ENCODE measurements at regions not wholly inside any gene's neighbourhood (a gene's known extent, or its start where the extent isn't known, plus 50 kb on each side); places are given as distances from the start of the nearest gene placed in this dataset.

- Histone ChIP-seq H3K27ac (no peak overlapping the region), H3K4me1 (no peaks in the 10 kb centered on the region), H3K4me3 (no peak overlapping the region), H3K9me3 (no peaks in the 10 kb centered on the region), H3K27me3 (ENCODE audit: low read depth) (no peaks in the 10 kb centered on the region), H3K36me3 (no peaks in the 10 kb centered on the region)
- intact Hi-C loops (cut with DNase I) = no loop called here
- no peak for TF ChIP-seq CTCF (IDR thresholded peaks at IDR 0.05)
- ATAC-seq (peak; percentile 54 to 94), DNase-seq (no peak)
Observed at GRCh38 chr3:82353306-82354171, 592.1 kb upstream of the GBE1 start.

GRCh38 chr3:82347585-82347984 lies 586.1 kb upstream of the GBE1 start:
- no peak for DNase-seq
- Histone ChIP-seq H3K4me1 (no peaks in the 10 kb centered on the region), H3K9me3 (no peaks in the 10 kb centered on the region), H3K36me3 (no peaks in the 10 kb centered on the region), H3K27ac (no peak overlapping the region), H3K27me3 (ENCODE audit: low read depth) (no peaks in the 10 kb centered on the region), H3K4me3 (no peak overlapping the region)
- intact Hi-C loops (cut with DNase I) = no loop called here
- peak in 1 of 2 donors; percentile 73 for ATAC-seq
- no peak for TF ChIP-seq CTCF (IDR thresholded peaks at IDR 0.05)

- no peak for TF ChIP-seq CTCF (IDR thresholded peaks at IDR 0.05)
- Histone ChIP-seq H3K4me1 (no peaks in the 10 kb centered on the region), H3K27ac (no peak overlapping the region), H3K36me3 (no peaks in the 10 kb centered on the region), H3K27me3 (ENCODE audit: low read depth) (no peaks in the 10 kb centered on the region), H3K4me3 (no peak overlapping the region), H3K9me3 (no peaks in the 10 kb centered on the region)
- intact Hi-C loops (cut with DNase I) = no loop called here
- DNase-seq (no peak), ATAC-seq (no peak)
Observed at GRCh38 chr3:82342521-82342920, 581.1 kb upstream of the GBE1 start.

- ATAC-seq (no peak), DNase-seq (no peak)
- H3K9me3 ChIP-seq = no peaks in the 10 kb centered on the region
- intact Hi-C loops (cut with DNase I) = no loop called here
- no peak overlapping the region for H3K4me3 ChIP-seq
- H3K36me3 ChIP-seq = no peaks in the 10 kb centered on the region
- TF ChIP-seq CTCF (IDR thresholded peaks at IDR 0.05) = peak; percentile 34
- H3K27me3 ChIP-seq (ENCODE audit: low read depth) = no peaks in the 10 kb centered on the region
- no peaks in the 10 kb centered on the region for H3K4me1 ChIP-seq
- H3K27ac ChIP-seq = no peak overlapping the region
Observed at GRCh38 chr3:82329300-82329699, 567.9 kb upstream of the GBE1 start.

GRCh38 chr3:82311901-82312300 lies 550.5 kb upstream of the GBE1 start:
- Histone ChIP-seq H3K9me3 (no peaks in the 10 kb centered on the region), H3K4me1 (no peaks in the 10 kb centered on the region), H3K27ac (no peak overlapping the region), H3K27me3 (ENCODE audit: low read depth) (no peaks in the 10 kb centered on the region), H3K36me3 (no peaks in the 10 kb centered on the region), H3K4me3 (no peak overlapping the region)
- intact Hi-C loops (cut with DNase I) = no loop called here
- ATAC-seq (no peak), DNase-seq (no peak)
- no peak for TF ChIP-seq CTCF (IDR thresholded peaks at IDR 0.05)
